SK-N-SH treated with all-trans-retinoic acid at 6 μM for 48 hours (cell line): ENCODE measurements at regions not wholly inside any gene's neighbourhood (a gene's known extent, or its start where the extent isn't known, plus 50 kb on each side); places are given as distances from the start of the nearest gene placed in this dataset.

Experiments used
- ATAC-seq: fragments of 200-7000 bp; cut with Tn5 transposase; 3 replicates; pipeline ENCODE4 v1.9.1; 2020; ENCODE audit warnings: mild to moderate bottlenecking, moderate library complexity
- BACH2 ChIP-seq: fragments of 250-450 bp; sonication (Bioruptor Pico); IDR thresholded peaks from 2 replicates; pipeline ENCODE4 v1.9.0; 2021; ENCODE audit warnings: mild to moderate bottlenecking, borderline replicate concordance
- CREB5 ChIP-seq: fragments of 250-450 bp; sonication (Bioruptor Pico); IDR thresholded peaks from 2 replicates; pipeline ENCODE4 v1.5.1; 2020; ENCODE audit warnings: low read depth, mild to moderate bottlenecking, moderate library complexity
- ESRRG ChIP-seq: fragments of 250-450 bp; sonication (Bioruptor Pico); IDR thresholded peaks from 2 replicates; pipeline ENCODE4 v1.6.1; 2021; ENCODE audit warnings: mild to moderate bottlenecking
- GLIS3 ChIP-seq: fragments of 250-450 bp; sonication (Bioruptor Pico); IDR thresholded peaks from 2 replicates; pipeline ENCODE4 v1.5.0; 2020; ENCODE audit warnings: mild to moderate bottlenecking, moderate library complexity
- ISL1 ChIP-seq: fragments of 250-450 bp; sonication (Bioruptor Pico); IDR thresholded peaks from 2 replicates; pipeline ENCODE4 v2.1.2; 2022; ENCODE audit warnings: mild to moderate bottlenecking, moderate library complexity
- OSR1 ChIP-seq: fragments of 250-450 bp; sonication (Bioruptor Pico); IDR thresholded peaks from 2 replicates; pipeline ENCODE4 v1.8.0; 2022; ENCODE audit warnings: moderate library complexity, mild to moderate bottlenecking, inconsistent platforms
- PATZ1 ChIP-seq: fragments of 250-450 bp; sonication (Bioruptor Pico); IDR thresholded peaks from 2 replicates; pipeline ENCODE4 v1.8.0; 2020; ENCODE audit warnings: mild to moderate bottlenecking, moderate library complexity, borderline replicate concordance
- POU6F1 ChIP-seq: fragments of 250-450 bp; sonication (Bioruptor Pico); IDR thresholded peaks from 2 replicates; pipeline ENCODE4 v1.8.0; 2021; ENCODE audit warnings: low read depth, mild to moderate bottlenecking, moderate library complexity, borderline replicate concordance
- RARB ChIP-seq: fragments of 250-450 bp; sonication (Bioruptor Pico); IDR thresholded peaks from 2 replicates; pipeline ENCODE4 v1.8.0; 2021; ENCODE audit warnings: mild to moderate bottlenecking, moderate library complexity
- SNAI2 ChIP-seq: fragments of 250-450 bp; sonication (Bioruptor Pico); IDR thresholded peaks from 2 replicates; pipeline ENCODE4 v1.5.0; 2020; ENCODE audit warnings: mild to moderate bottlenecking, moderate library complexity
- TCF4 ChIP-seq: fragments of 250-450 bp; sonication (Bioruptor Pico); IDR thresholded peaks from 2 replicates; pipeline ENCODE4 v1.8.0; 2021; ENCODE audit warnings: mild to moderate bottlenecking, moderate library complexity, borderline replicate concordance
- TOX ChIP-seq: fragments of 250-450 bp; sonication (Bioruptor Pico); IDR thresholded peaks from 2 replicates; pipeline ENCODE4 v1.8.0; 2021; ENCODE audit warnings: mild to moderate bottlenecking, moderate library complexity, borderline replicate concordance
- TSHZ2 ChIP-seq: fragments of 250-450 bp; sonication (Bioruptor Pico); IDR thresholded peaks from 2 replicates; pipeline ENCODE4 v1.5.0; 2020; ENCODE audit warnings: mild to moderate bottlenecking, moderate library complexity
- ZC3H10 ChIP-seq: fragments of 250-450 bp; sonication (Bioruptor Pico); IDR thresholded peaks from 2 replicates; pipeline ENCODE4 v1.5.1; 2021; ENCODE audit warnings: mild to moderate bottlenecking, moderate library complexity
- ZFP3 ChIP-seq: fragments of 250-450 bp; sonication (Bioruptor Pico); IDR thresholded peaks from 2 replicates; pipeline ENCODE4 v1.5.0; 2020; ENCODE audit warnings: mild to moderate bottlenecking, moderate library complexity
- ZFP30 ChIP-seq: fragments of 450-650 bp; formaldehyde crosslinking; IDR thresholded peaks from 2 replicates; pipeline ENCODE4 v1.5.0; 2022; ENCODE audit warnings: mild to moderate bottlenecking, moderate library complexity
- ZNF565 ChIP-seq: fragments of 450-650 bp; formaldehyde crosslinking; conservative IDR thresholded peaks from 2 replicates; pipeline ENCODE4 v1.5.0; 2020; ENCODE audit warnings: low read depth, mild to moderate bottlenecking, moderate library complexity
- ZNF70 ChIP-seq: fragments of 450-650 bp; formaldehyde crosslinking; IDR thresholded peaks from 2 replicates; pipeline ENCODE4 v1.5.0; 2020; ENCODE audit warnings: mild to moderate bottlenecking, moderate library complexity
- ZNF8 ChIP-seq: fragments of 450-650 bp; formaldehyde crosslinking; IDR thresholded peaks from 2 replicates; pipeline ENCODE4 v1.5.0; 2020; ENCODE audit warnings: mild to moderate bottlenecking, moderate library complexity

GRCh38 chr2:37570773-37571586 lies 100.5 kb downstream of the CDC42EP3 start (continued):
- no peak for TF ChIP-seq TSHZ2 (CRISPR knock-in tag)
- no peak for TF ChIP-seq ZNF70 (CRISPR knock-in tag)
- no peak for TF ChIP-seq POU6F1
- no peak for TF ChIP-seq ZC3H10 (CRISPR knock-in tag)
- no peak for TF ChIP-seq ZFP30 (CRISPR knock-in tag)
- TF ChIP-seq RARB = no peak
- TF ChIP-seq ISL1 (CRISPR knock-in tag) = peak; percentile 54
- no peak for TF ChIP-seq ESRRG (CRISPR knock-in tag)
- TF ChIP-seq PATZ1 (CRISPR knock-in tag) = no peak
- no peak for TF ChIP-seq TOX (CRISPR knock-in tag)

- no peak for TF ChIP-seq ZFP3 (CRISPR knock-in tag)
- no peak for TF ChIP-seq PATZ1 (CRISPR knock-in tag)
- TF ChIP-seq TOX (CRISPR knock-in tag) = no peak
- TF ChIP-seq RARB = no peak
- TF ChIP-seq TSHZ2 (CRISPR knock-in tag) = no peak
- no peak for TF ChIP-seq ZFP30 (CRISPR knock-in tag)
- no peak for TF ChIP-seq SNAI2 (CRISPR knock-in tag)
- TF ChIP-seq CREB5 (CRISPR knock-in tag) = no peak
- TF ChIP-seq OSR1 (CRISPR knock-in tag) = no peak
- no peak for TF ChIP-seq ZNF8 (CRISPR knock-in tag)
- no peak for TF ChIP-seq GLIS3 (CRISPR knock-in tag)
- no peak for TF ChIP-seq ZNF565 (CRISPR knock-in tag)
- TF ChIP-seq TCF4 (CRISPR knock-in tag) = no peak
- no peak for TF ChIP-seq ZC3H10 (CRISPR knock-in tag)
- no peak for TF ChIP-seq BACH2 (CRISPR knock-in tag)
- ATAC-seq = no peak
These were observed 99.8 kb downstream of the CDC42EP3 start for GRCh38 chr2:37571587-37572136.
